ENCODE measurements at regions not wholly inside any gene's neighbourhood (a gene's known extent, or its start where the extent isn't known, plus 50 kb on each side); places are given as distances from the start of the nearest gene placed in this dataset.

GRCh38 chr19:16022251-16022650 lies 54.0 kb upstream of the TPM4 start:
- TF ChIP-seq POLR2AphosphoS5 (IDR thresholded peaks at IDR 0.05; ENCODE audit: low read depth, low read length) = no peak
- TF ChIP-seq POLR2A (IDR thresholded peaks at IDR 0.05; ENCODE audit: low read depth, low read length) = no peak
- TF ChIP-seq POU2F2 (IDR thresholded peaks at IDR 0.05; ENCODE audit: low read depth, low read length) = no peak
- TF ChIP-seq SPI1 (IDR thresholded peaks at IDR 0.05; ENCODE audit: low read depth, low read length) = no peak
- no peak for TF ChIP-seq TAF1 (IDR thresholded peaks at IDR 0.05; ENCODE audit: low read depth, low read length)
- TF ChIP-seq PAX5 (IDR thresholded peaks at IDR 0.05; ENCODE audit: insufficient read depth, low read length, severe bottlenecking) = no peak
